GM23338 (cell line): ENCODE measurements at regions not wholly inside any gene's neighbourhood (a gene's known extent, or its start where the extent isn't known, plus 50 kb on each side); places are given as distances from the start of the nearest gene placed in this dataset.

ENCODE experiments used
- ATAC-seq: fragments of 200-7000 bp; cut with Tn5 transposase; 3 replicates; pipeline ENCODE4 v1.9.1; 2020
- DNase-seq: peaks from one replicate; pipeline ENCODE4 v3.0.0-alpha.2; 2015; ENCODE audit warnings: low spot score
- H2AFZ ChIP-seq: fragments of 200-600 bp; sonication (generic); 2 replicates; pipeline ENCODE4 v1.8.0; 2016; ENCODE audit warnings: antibody characterized with exemption, mild to moderate bottlenecking, moderate library complexity
- H3F3A ChIP-seq: fragments of 200-600 bp; sonication (generic); replicated peaks from 2 replicates; pipeline ENCODE4 v1.8.0; 2017; ENCODE audit warnings: antibody characterized with exemption, mixed run types, low read depth
- H3K27ac ChIP-seq: fragments of 200-600 bp; sonication (generic); 2 replicates; pipeline ENCODE4 v1.6.1; 2016; ENCODE audit warnings: low read depth
- H3K27me3 ChIP-seq: fragments of 200-600 bp; sonication (generic); 2 replicates; pipeline ENCODE4 v1.8.0; 2016; ENCODE audit warnings: mild to moderate bottlenecking, mixed run types, moderate library complexity; ENCODE audit not compliant: insufficient read depth
- H3K36me3 ChIP-seq: fragments of 200-600 bp; sonication (generic); 2 replicates; pipeline ENCODE4 v1.8.0; 2016; ENCODE audit warnings: mild to moderate bottlenecking; ENCODE audit not compliant: insufficient read depth
- H3K4me1 ChIP-seq: fragments of 200-600 bp; sonication (generic); 2 replicates; pipeline ENCODE4 v1.8.0; 2016; ENCODE audit warnings: mild to moderate bottlenecking, moderate library complexity; ENCODE audit not compliant: insufficient read depth
- H3K4me2 ChIP-seq: fragments of 200-600 bp; sonication (generic); 2 replicates; pipeline ENCODE4 v1.7.1; 2017; ENCODE audit warnings: mixed run types
- H3K4me3 ChIP-seq: fragments of 200-600 bp; sonication (generic); 2 replicates; pipeline ENCODE4 v1.6.1; 2016; ENCODE audit warnings: mixed run types
- H3K79me2 ChIP-seq: fragments of 200-600 bp; sonication (generic); replicated peaks from 2 replicates; pipeline ENCODE4 v1.8.0; 2017; ENCODE audit warnings: mild to moderate bottlenecking; ENCODE audit not compliant: insufficient read depth
- H3K9me2 ChIP-seq: fragments of 200-600 bp; sonication (generic); 2 replicates; pipeline ENCODE4 v1.8.0; 2017; ENCODE audit not compliant: insufficient read depth
- H4K20me1 ChIP-seq: fragments of 200-600 bp; sonication (generic); replicated peaks from 2 replicates; pipeline ENCODE4 v1.8.0; 2017; ENCODE audit warnings: mild to moderate bottlenecking; ENCODE audit not compliant: insufficient read depth
- H3K27ac Mint-ChIP-seq: 2 replicates; pipeline ENCODE4 v1.8.0; 2020; ENCODE audit warnings: inconsistent platforms, mild to moderate bottlenecking, moderate library complexity, mixed read lengths
- H3K27me3 Mint-ChIP-seq: 3 replicates; pipeline ENCODE4 v1.8.0; 2022; ENCODE audit warnings: low read depth, mild to moderate bottlenecking, moderate library complexity, mixed read lengths, inconsistent platforms; ENCODE audit not compliant: insufficient read depth, poor library complexity
- H3K36me3 Mint-ChIP-seq: 3 replicates; pipeline ENCODE4 v1.8.0; 2021; ENCODE audit warnings: low read depth, mild to moderate bottlenecking, inconsistent platforms, moderate library complexity, mixed read lengths
- H3K4me1 Mint-ChIP-seq: 3 replicates; pipeline ENCODE4 v1.8.0; 2020; ENCODE audit warnings: mild to moderate bottlenecking, inconsistent platforms, mixed read lengths
- H3K4me3 Mint-ChIP-seq: 3 replicates; pipeline ENCODE4 v1.8.0; 2021; ENCODE audit warnings: moderate library complexity, mild to moderate bottlenecking, inconsistent platforms, mixed read lengths
- H3K9me3 Mint-ChIP-seq: 3 replicates; pipeline ENCODE4 v1.8.0; 2020; ENCODE audit warnings: moderate library complexity, mild to moderate bottlenecking, inconsistent platforms, mixed read lengths
- CREB1 ChIP-seq: fragments of 250-450 bp; sonication (Bioruptor Pico); IDR thresholded peaks from 2 replicates; pipeline ENCODE4 v1.5.0; 2020; ENCODE audit warnings: low read depth, mild to moderate bottlenecking, moderate library complexity
- EZH2 ChIP-seq: fragments of 200-600 bp; sonication (generic); IDR thresholded peaks from one replicate; pipeline ENCODE4 v1.8.0; 2017; ENCODE audit warnings: antibody characterized with exemption, mild to moderate bottlenecking, low read depth; ENCODE audit not compliant: unreplicated experiment
- EZH2phosphoT487 ChIP-seq: fragments of 200-600 bp; sonication (generic); IDR thresholded peaks from one replicate; pipeline ENCODE4 v1.8.1; 2018; ENCODE audit warnings: antibody characterized with exemption; ENCODE audit not compliant: unreplicated experiment
- JUNB ChIP-seq: IDR thresholded peaks from one replicate; pipeline ENCODE4 v1.6.1; 2016; ENCODE audit warnings: antibody characterized with exemption; ENCODE audit not compliant: unreplicated experiment
- NANOG ChIP-seq: IDR thresholded peaks from 2 replicates; pipeline ENCODE4 v1.6.1; 2016; ENCODE audit warnings: antibody characterized with exemption, borderline replicate concordance
- POLR2AphosphoS5 ChIP-seq: IDR thresholded peaks from 2 replicates; pipeline ENCODE4 v1.6.1; 2016; ENCODE audit warnings: antibody characterized with exemption, low read depth
- STAT1 ChIP-seq: IDR thresholded peaks from one replicate; pipeline ENCODE4 v1.6.1; 2016; ENCODE audit warnings: antibody characterized with exemption; ENCODE audit not compliant: unreplicated experiment
- ZNF114 ChIP-seq: fragments of 250-450 bp; sonication (Bioruptor Pico); IDR thresholded peaks from 2 replicates; pipeline ENCODE4 v1.5.0; 2020; ENCODE audit warnings: mild to moderate bottlenecking, moderate library complexity
- ZNF331 ChIP-seq: fragments of 250-450 bp; sonication (Bioruptor Pico); IDR thresholded peaks from 2 replicates; pipeline ENCODE4 v1.5.0; 2020; ENCODE audit warnings: low read depth, mild to moderate bottlenecking, moderate library complexity
- TF ChIP-seq, protein P1 (sequence below): fragments of 250-450 bp; sonication (Bioruptor Pico); IDR thresholded peaks from 2 replicates; pipeline ENCODE4 v1.5.0; 2020; ENCODE audit warnings: mild to moderate bottlenecking, moderate library complexity
- TF ChIP-seq, protein P2 (sequence below), 2 experiments: fragments of 200-600 bp in 1 of 2; sonication (generic) in 1 of 2; conservative IDR thresholded peaks; 2 replicates each; pipeline versions ENCODE4 v1.5.1 to v1.6.1; 2016 to 2017; ENCODE audit warnings: antibody characterized with exemption in 2 of 2, low read depth in 2 of 2, mild to moderate bottlenecking in 2 of 2, moderate library complexity in 1 of 2
- TF ChIP-seq, protein P3 (sequence below): IDR thresholded peaks from 2 replicates; pipeline ENCODE4 v1.6.1; 2016; ENCODE audit warnings: antibody characterized with exemption
- TF ChIP-seq, protein P4 (sequence below): IDR thresholded peaks from one replicate; pipeline ENCODE4 v1.6.1; 2018; ENCODE audit warnings: antibody characterized with exemption; ENCODE audit not compliant: unreplicated experiment

DNA sequence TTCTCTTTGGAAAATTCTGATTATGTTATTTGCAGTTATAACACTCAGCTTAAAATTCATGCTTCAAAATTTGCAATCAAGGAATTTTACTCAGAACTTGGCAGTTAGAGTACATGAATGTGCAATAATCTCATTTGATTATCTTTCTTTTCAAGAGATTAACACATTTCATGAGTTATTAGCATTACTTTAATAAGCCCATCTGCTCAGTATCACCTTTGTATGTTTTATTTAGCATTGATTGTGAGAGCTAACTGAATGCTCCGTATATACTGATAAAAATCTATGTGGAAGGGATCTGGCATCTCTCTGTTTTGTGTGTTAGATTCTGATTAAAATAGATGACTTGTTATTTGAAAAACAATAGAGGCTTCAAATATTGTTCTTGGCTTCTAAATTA, 55.6 kb upstream of the CPNE8 start:
- Histone ChIP-seq H3K4me1 (peaks cover 11% of the 10 kb centered on the region; the same call in 1 of the 2 replicates), H3K4me2 (peak overlapping the region; percentile 42; the same call in 1 of the 2 replicates), H3K4me3 (no peak overlapping the region), H2AFZ (no peak overlapping the region), H3K27ac (no peak overlapping the region), H3K27me3 (no peaks in the 10 kb centered on the region), H3K36me3 (no peaks in the 10 kb centered on the region), H3K9me2 (peaks cover 6% of the 10 kb centered on the region), H3K79me2 (no peaks in the 10 kb centered on the region), H3F3A (no peaks in the 10 kb centered on the region), H4K20me1 (no peaks in the 10 kb centered on the region)
- peaks cover 2% of the 10 kb centered on the region; the same call in 2 of the 3 replicates for H3K9me3 Mint-ChIP-seq
- TF ChIP-seq JUNB, result no peak
- TF ChIP-seq, protein P1, sequence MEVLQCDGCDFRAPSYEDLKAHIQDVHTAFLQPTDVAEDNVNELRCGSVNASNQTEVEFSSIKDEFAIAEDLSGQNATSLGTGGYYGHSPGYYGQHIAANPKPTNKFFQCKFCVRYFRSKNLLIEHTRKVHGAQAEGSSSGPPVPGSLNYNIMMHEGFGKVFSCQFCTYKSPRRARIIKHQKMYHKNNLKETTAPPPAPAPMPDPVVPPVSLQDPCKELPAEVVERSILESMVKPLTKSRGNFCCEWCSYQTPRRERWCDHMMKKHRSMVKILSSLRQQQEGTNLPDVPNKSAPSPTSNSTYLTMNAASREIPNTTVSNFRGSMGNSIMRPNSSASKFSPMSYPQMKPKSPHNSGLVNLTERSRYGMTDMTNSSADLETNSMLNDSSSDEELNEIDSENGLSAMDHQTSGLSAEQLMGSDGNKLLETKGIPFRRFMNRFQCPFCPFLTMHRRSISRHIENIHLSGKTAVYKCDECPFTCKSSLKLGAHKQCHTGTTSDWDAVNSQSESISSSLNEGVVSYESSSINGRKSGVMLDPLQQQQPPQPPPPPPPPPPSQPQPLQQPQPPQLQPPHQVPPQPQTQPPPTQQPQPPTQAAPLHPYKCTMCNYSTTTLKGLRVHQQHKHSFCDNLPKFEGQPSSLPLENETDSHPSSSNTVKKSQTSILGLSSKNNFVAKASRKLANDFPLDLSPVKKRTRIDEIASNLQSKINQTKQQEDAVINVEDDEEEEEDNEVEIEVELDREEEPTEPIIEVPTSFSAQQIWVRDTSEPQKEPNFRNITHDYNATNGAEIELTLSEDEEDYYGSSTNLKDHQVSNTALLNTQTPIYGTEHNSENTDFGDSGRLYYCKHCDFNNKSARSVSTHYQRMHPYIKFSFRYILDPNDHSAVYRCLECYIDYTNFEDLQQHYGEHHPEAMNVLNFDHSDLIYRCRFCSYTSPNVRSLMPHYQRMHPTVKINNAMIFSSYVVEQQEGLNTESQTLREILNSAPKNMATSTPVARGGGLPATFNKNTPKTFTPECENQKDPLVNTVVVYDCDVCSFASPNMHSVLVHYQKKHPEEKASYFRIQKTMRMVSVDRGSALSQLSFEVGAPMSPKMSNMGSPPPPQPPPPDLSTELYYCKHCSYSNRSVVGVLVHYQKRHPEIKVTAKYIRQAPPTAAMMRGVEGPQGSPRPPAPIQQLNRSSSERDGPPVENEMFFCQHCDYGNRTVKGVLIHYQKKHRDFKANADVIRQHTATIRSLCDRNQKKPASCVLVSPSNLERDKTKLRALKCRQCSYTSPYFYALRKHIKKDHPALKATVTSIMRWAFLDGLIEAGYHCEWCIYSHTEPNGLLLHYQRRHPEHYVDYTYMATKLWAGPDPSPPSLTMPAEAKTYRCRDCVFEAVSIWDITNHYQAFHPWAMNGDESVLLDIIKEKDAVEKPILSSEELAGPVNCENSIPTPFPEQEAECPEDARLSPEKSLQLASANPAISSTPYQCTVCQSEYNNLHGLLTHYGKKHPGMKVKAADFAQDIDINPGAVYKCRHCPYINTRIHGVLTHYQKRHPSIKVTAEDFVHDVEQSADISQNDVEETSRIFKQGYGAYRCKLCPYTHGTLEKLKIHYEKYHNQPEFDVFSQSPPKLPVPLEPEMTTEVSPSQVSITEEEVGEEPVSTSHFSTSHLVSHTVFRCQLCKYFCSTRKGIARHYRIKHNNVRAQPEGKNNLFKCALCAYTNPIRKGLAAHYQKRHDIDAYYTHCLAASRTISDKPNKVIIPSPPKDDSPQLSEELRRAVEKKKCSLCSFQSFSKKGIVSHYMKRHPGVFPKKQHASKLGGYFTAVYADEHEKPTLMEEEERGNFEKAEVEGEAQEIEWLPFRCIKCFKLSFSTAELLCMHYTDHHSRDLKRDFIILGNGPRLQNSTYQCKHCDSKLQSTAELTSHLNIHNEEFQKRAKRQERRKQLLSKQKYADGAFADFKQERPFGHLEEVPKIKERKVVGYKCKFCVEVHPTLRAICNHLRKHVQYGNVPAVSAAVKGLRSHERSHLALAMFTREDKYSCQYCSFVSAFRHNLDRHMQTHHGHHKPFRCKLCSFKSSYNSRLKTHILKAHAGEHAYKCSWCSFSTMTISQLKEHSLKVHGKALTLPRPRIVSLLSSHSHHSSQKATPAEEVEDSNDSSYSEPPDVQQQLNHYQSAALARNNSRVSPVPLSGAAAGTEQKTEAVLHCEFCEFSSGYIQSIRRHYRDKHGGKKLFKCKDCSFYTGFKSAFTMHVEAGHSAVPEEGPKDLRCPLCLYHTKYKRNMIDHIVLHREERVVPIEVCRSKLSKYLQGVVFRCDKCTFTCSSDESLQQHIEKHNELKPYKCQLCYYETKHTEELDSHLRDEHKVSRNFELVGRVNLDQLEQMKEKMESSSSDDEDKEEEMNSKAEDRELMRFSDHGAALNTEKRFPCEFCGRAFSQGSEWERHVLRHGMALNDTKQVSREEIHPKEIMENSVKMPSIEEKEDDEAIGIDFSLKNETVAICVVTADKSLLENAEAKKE (CRISPR knock-in tag), result no peak
- TF ChIP-seq EZH2phosphoT487, result no peak
- no peak for TF ChIP-seq NANOG
- TF ChIP-seq, protein P2, sequence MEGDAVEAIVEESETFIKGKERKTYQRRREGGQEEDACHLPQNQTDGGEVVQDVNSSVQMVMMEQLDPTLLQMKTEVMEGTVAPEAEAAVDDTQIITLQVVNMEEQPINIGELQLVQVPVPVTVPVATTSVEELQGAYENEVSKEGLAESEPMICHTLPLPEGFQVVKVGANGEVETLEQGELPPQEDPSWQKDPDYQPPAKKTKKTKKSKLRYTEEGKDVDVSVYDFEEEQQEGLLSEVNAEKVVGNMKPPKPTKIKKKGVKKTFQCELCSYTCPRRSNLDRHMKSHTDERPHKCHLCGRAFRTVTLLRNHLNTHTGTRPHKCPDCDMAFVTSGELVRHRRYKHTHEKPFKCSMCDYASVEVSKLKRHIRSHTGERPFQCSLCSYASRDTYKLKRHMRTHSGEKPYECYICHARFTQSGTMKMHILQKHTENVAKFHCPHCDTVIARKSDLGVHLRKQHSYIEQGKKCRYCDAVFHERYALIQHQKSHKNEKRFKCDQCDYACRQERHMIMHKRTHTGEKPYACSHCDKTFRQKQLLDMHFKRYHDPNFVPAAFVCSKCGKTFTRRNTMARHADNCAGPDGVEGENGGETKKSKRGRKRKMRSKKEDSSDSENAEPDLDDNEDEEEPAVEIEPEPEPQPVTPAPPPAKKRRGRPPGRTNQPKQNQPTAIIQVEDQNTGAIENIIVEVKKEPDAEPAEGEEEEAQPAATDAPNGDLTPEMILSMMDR (conservative IDR thresholded peaks at IDR 0.05; ENCODE audit: low read depth in 2 of 2), result no peak
- no peak for TF ChIP-seq CREB1 (CRISPR knock-in tag)
- no peak for TF ChIP-seq EZH2
- TF ChIP-seq, protein P3, sequence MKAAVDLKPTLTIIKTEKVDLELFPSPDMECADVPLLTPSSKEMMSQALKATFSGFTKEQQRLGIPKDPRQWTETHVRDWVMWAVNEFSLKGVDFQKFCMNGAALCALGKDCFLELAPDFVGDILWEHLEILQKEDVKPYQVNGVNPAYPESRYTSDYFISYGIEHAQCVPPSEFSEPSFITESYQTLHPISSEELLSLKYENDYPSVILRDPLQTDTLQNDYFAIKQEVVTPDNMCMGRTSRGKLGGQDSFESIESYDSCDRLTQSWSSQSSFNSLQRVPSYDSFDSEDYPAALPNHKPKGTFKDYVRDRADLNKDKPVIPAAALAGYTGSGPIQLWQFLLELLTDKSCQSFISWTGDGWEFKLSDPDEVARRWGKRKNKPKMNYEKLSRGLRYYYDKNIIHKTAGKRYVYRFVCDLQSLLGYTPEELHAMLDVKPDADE, result no peak
- no peak for TF ChIP-seq ZNF114
- TF ChIP-seq POLR2AphosphoS5, result no peak
- TF ChIP-seq, protein P4, sequence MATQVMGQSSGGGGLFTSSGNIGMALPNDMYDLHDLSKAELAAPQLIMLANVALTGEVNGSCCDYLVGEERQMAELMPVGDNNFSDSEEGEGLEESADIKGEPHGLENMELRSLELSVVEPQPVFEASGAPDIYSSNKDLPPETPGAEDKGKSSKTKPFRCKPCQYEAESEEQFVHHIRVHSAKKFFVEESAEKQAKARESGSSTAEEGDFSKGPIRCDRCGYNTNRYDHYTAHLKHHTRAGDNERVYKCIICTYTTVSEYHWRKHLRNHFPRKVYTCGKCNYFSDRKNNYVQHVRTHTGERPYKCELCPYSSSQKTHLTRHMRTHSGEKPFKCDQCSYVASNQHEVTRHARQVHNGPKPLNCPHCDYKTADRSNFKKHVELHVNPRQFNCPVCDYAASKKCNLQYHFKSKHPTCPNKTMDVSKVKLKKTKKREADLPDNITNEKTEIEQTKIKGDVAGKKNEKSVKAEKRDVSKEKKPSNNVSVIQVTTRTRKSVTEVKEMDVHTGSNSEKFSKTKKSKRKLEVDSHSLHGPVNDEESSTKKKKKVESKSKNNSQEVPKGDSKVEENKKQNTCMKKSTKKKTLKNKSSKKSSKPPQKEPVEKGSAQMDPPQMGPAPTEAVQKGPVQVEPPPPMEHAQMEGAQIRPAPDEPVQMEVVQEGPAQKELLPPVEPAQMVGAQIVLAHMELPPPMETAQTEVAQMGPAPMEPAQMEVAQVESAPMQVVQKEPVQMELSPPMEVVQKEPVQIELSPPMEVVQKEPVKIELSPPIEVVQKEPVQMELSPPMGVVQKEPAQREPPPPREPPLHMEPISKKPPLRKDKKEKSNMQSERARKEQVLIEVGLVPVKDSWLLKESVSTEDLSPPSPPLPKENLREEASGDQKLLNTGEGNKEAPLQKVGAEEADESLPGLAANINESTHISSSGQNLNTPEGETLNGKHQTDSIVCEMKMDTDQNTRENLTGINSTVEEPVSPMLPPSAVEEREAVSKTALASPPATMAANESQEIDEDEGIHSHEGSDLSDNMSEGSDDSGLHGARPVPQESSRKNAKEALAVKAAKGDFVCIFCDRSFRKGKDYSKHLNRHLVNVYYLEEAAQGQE, result no peak
- no peak for TF ChIP-seq ZNF331 (CRISPR knock-in tag)
- no peak for TF ChIP-seq STAT1
- no peak for DNase-seq
- no peaks in the 10 kb centered on the region for H3K36me3 Mint-ChIP-seq
- H3K27me3 Mint-ChIP-seq, result no peaks in the 10 kb centered on the region
- no peak overlapping the region for H3K4me3 Mint-ChIP-seq
- H3K27ac Mint-ChIP-seq, result no peak overlapping the region
- H3K4me1 Mint-ChIP-seq, result peaks cover 15% of the 10 kb centered on the region
- no peak for ATAC-seq
